NT2/D1 (cell line): ENCODE measurements at regions not wholly inside any gene's neighbourhood (a gene's known extent, or its start where the extent isn't known, plus 50 kb on each side); places are given as distances from the start of the nearest gene placed in this dataset.

ENCODE experiments used
- DNase-seq: peaks from one replicate; pipeline ENCODE4 v3.0.0-alpha.2; 2011; ENCODE audit warnings: low read depth, low spot score
- H3K27me3 ChIP-seq: 2 replicates; pipeline ENCODE4 v1.6.0; 2011; ENCODE audit warnings: mild to moderate bottlenecking; ENCODE audit not compliant: insufficient read length, insufficient read depth
- H3K36me3 ChIP-seq: 2 replicates; pipeline ENCODE4 v1.6.1; 2011; ENCODE audit warnings: mild to moderate bottlenecking, low read length, mixed read lengths; ENCODE audit not compliant: insufficient read depth, insufficient read length
- H3K4me1 ChIP-seq: 2 replicates; pipeline ENCODE4 v1.5.1; 2011; ENCODE audit not compliant: insufficient read depth, insufficient read length
- H3K4me3 ChIP-seq: 2 replicates; pipeline ENCODE4 v1.5.1; 2011; ENCODE audit warnings: low read depth; ENCODE audit not compliant: insufficient read length
- H3K9ac ChIP-seq: 2 replicates; pipeline ENCODE4 v1.6.0; 2011; ENCODE audit warnings: low read depth; ENCODE audit not compliant: insufficient read length
- H3K9me3 ChIP-seq: 2 replicates; pipeline ENCODE4 v1.5.1; 2011; ENCODE audit warnings: mild to moderate bottlenecking, low read length; ENCODE audit not compliant: insufficient read depth
- SUZ12 ChIP-seq: IDR thresholded peaks from 2 replicates; pipeline ENCODE4 v1.6.1; 2011; ENCODE audit not compliant: insufficient read length, insufficient read depth; ENCODE audit errors: extremely low read depth
- YY1 ChIP-seq: IDR thresholded peaks from 2 replicates; pipeline ENCODE4 v1.6.1; 2011; ENCODE audit not compliant: insufficient read length, insufficient read depth
- ZNF274 ChIP-seq: IDR thresholded peaks from 2 replicates; pipeline ENCODE4 v1.6.1; 2011; ENCODE audit warnings: mild to moderate bottlenecking, low read depth, low read length

DNA sequence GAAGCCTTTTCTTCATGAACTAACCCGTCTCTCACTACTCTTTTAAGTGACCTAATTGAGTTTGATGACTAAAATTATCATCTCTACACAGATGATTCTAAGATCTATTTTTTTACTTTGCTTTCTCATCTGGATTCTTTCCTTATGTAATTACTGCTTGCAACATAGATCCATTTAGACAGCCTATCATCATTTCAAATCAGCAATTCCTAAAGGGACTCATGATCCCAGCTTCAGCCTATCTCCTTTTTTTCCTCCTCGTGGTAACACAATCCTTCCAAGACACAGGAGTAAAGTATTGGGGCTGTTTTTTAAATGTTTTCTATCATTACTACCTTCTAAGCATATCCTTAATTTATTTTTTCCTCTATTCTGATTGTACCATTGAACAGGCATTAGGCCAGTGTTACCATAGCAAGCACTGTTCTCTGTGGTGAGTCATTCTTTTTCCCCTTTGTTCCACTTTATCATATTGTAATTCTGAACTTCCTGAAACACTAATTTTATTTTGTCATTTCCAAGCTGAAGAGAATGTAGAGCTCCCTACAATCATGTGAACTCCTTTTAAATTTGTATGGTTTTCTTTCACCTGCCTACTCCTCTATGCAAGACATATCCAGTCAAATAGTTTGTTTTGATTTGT, 190.4 kb upstream of the FAR2 start:
- no peaks in the 10 kb centered on the region for H3K27me3 ChIP-seq
- H3K4me1 ChIP-seq = no peaks in the 10 kb centered on the region
- TF ChIP-seq ZNF274 = no peak
- no peak for DNase-seq
- H3K36me3 ChIP-seq = no peaks in the 10 kb centered on the region
- H3K4me3 ChIP-seq = no peak overlapping the region
- H3K9ac ChIP-seq = no peak overlapping the region
- no peaks in the 10 kb centered on the region for H3K9me3 ChIP-seq

DNA sequence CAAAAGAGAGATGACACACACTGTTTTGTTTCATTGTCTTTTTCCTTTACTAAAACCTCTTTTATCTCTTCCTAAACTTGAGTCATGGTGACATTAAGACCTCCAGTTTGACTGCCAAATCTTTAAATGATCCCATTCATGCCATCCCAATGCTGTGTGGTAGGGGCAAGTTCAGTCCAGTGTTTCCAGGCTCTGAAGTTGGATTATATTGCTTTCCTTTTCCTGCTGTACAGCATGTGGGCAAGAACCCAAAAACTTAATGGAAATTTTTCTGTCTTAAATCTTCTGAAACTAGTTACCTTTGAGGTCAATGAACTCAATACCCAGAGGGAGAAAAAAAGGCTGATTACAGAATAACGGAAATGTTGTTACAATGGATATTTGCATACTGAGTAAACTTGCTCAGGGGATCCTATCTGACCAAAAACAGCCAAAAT, 187.1 kb upstream of the FAR2 start:
- Histone ChIP-seq H3K4me1 (no peaks in the 10 kb centered on the region), H3K36me3 (no peaks in the 10 kb centered on the region), H3K27me3 (no peaks in the 10 kb centered on the region), H3K9ac (no peak overlapping the region), H3K4me3 (no peak overlapping the region), H3K9me3 (no peaks in the 10 kb centered on the region)
- TF ChIP-seq SUZ12 (no peak), ZNF274 (no peak), YY1 (no peak)
- no peak for DNase-seq

DNA sequence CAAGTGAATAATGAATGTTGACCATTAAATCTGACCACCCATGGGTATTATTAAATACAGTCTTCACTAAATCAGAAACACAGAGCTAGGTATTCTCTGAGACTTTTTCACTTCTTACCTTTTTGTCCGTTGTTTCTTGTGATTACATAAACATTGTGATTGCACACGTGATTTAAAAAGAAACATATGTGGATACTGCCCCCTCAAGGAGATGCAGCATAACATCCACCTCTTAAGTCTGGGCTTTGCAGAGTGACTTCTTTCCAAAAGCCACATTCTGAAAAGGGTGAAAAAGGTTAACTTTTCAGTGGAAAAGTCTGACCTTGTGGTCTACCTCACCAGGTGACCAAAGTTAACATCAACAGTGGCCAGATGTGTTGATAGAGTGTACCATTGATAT, 185.5 kb upstream of the FAR2 start:
- no peaks in the 10 kb centered on the region for H3K36me3 ChIP-seq
- TF ChIP-seq SUZ12 (no peak), YY1 (no peak), ZNF274 (no peak)

DNA sequence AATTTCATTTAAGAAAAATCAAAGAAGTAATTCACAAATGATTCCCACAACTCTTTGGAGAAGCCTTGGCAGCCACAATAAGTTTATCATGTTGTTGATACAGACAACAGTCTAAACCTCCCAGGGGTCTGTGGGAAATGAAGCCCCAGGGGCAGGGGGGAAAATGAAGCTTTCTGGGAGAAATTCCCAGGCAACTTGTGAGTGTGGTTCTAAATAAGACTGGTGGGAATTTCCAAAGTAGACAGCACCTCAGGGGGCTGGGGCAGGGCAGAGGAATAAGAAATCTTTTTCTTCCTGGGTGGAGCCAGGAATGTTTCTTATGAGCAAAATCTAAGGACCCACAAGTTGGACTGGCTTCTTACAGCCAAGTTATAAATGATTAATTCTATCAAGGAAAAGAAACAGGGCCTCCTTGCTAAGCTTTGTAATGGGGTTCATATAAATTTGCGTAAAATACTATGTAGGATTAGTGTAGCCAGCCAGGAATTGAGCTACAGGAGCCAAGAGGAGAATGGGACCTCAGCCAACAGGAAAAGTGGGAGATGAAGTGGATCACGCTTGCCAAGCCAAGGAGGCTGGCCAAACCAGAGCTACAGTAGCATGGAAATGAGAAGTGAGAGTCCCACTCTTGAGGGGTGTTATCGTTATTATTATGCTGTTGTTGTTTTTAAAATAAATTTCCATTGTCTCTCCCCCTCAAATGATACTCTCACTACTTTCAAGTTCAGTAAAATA, 182.9 kb upstream of the FAR2 start:
- DNase-seq = no peak
- TF ChIP-seq ZNF274 (no peak), SUZ12 (no peak), YY1 (no peak)

More for the DNA sequence above, 185.5 kb upstream of the FAR2 start:
- DNase-seq = peak; percentile 43
- no peak overlapping the region for H3K9ac ChIP-seq
- H3K4me3 ChIP-seq = no peak overlapping the region
- no peaks in the 10 kb centered on the region for H3K27me3 ChIP-seq
- no peaks in the 10 kb centered on the region for H3K4me1 ChIP-seq
- no peaks in the 10 kb centered on the region for H3K9me3 ChIP-seq

DNA sequence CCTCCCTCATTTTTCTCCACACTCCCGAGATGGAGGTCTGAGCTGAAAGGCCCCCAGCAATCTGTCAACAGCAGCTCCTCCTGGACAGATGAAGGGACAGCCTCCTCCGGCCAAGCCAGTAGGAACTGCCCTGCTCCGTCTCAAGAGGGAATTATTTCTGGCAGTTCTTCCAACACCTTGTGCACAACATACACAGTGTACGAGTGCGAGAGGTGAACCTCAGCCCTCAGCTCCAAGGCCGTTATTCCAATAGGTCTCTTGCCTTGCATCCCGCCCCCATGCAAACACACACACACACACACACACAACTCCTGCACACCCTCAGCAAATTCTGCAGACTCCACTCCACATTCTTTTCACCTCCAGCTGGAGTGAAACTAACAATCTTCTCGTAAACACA, 181.7 kb upstream of the FAR2 start:
- Histone ChIP-seq H3K9me3 (no peaks in the 10 kb centered on the region), H3K27me3 (no peaks in the 10 kb centered on the region), H3K36me3 (no peaks in the 10 kb centered on the region), H3K9ac (no peak overlapping the region), H3K4me1 (no peaks in the 10 kb centered on the region), H3K4me3 (no peak overlapping the region)
- no peak for DNase-seq
- no peak for TF ChIP-seq YY1
- no peak for TF ChIP-seq SUZ12
- no peak for TF ChIP-seq ZNF274

More for the DNA sequence above, 182.9 kb upstream of the FAR2 start:
- Histone ChIP-seq H3K27me3 (no peaks in the 10 kb centered on the region), H3K4me3 (no peak overlapping the region), H3K36me3 (no peaks in the 10 kb centered on the region), H3K4me1 (no peaks in the 10 kb centered on the region), H3K9ac (no peak overlapping the region), H3K9me3 (no peaks in the 10 kb centered on the region)

DNA sequence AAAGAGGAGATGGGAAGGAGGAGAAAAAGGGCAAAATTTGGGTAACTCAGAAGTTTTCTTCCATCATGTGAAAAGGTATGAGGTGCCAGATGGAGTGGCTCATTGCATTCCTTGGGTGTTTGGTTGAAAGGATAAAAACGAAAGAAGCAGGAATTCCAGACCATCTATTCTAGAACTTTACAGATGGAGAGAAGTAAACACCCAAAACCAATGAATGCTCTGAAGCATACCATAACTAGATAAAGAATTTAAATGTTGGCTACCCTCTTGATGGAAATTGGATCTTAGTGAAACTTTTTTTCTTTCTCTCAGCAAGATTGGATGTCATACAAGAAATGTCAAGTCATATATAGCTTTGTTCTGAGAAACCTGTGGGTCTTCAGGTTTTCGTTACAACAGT, 175.6 kb upstream of the FAR2 start:
- no peak overlapping the region for H3K4me3 ChIP-seq
- H3K4me1 ChIP-seq = no peaks in the 10 kb centered on the region
- H3K36me3 ChIP-seq = no peaks in the 10 kb centered on the region
- H3K27me3 ChIP-seq = no peaks in the 10 kb centered on the region
- no peak overlapping the region for H3K9ac ChIP-seq
- H3K9me3 ChIP-seq = no peaks in the 10 kb centered on the region
- TF ChIP-seq ZNF274 = no peak
- no peak for TF ChIP-seq YY1
- TF ChIP-seq SUZ12 = no peak
- no peak for DNase-seq

DNA sequence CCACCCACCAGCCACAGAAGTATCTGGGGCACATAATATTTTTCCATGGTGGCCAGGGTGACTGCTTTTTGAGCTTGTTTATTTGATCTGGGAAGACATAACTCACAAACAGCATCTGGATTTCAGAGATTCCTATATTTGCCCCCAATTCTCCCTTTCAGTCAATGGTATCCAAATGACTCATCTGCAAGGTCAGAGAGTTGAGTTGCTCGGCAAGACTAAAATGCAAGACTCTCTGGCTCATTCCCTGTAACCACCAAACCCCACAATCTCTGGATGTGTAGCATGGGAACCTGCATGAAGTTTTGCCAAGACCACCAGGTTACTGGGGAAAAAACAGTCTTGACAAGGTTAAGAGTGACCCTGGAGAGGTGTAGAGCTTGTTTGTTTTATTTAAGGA, 174.9 kb upstream of the FAR2 start:
- Histone ChIP-seq H3K4me1 (no peaks in the 10 kb centered on the region), H3K9ac (no peak overlapping the region), H3K9me3 (no peaks in the 10 kb centered on the region), H3K27me3 (no peaks in the 10 kb centered on the region), H3K36me3 (no peaks in the 10 kb centered on the region), H3K4me3 (no peak overlapping the region)
- TF ChIP-seq ZNF274 (no peak), SUZ12 (no peak), YY1 (no peak)
- DNase-seq = no peak
